GM19043 (cell line): ENCODE measurements at regions not wholly inside any gene's neighbourhood (a gene's known extent, or its start where the extent isn't known, plus 50 kb on each side); places are given as distances from the start of the nearest gene placed in this dataset.

Experiments used
- ATAC-seq: cut with Tn5 transposase; IDR thresholded peaks from one replicate; pipeline ENCODE4 v1.9.1; 2021; ENCODE audit warnings: low read depth; ENCODE audit not compliant: unreplicated experiment

GRCh38 chr9:7996558-7996957 is 197.0 kb upstream of the DMAC1 start:
- ATAC-seq = no peak

GRCh38 chr9:7988644-7989280 is 189.2 kb upstream of the DMAC1 start:
- ATAC-seq = no peak

DNA sequence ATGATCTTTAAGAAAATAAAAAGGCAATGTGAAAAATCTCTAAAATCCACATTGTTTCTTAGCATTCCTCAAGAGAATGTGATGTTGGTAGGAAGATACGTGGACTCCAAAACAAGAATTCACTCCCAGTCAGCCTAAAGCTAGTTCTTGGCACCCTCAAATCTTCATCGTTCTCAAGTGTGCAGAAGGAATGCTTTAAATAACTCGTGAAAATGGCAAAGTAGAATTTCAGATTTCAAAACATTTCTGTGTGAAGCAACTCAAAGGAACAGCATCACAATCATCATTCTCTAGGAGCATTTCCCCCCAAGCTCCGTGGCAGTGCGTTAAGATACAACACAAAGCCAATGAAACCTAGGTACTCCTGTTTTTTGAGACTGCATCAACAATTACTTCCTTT is 185.1 kb upstream of the DMAC1 start:
- no peak for ATAC-seq

DNA sequence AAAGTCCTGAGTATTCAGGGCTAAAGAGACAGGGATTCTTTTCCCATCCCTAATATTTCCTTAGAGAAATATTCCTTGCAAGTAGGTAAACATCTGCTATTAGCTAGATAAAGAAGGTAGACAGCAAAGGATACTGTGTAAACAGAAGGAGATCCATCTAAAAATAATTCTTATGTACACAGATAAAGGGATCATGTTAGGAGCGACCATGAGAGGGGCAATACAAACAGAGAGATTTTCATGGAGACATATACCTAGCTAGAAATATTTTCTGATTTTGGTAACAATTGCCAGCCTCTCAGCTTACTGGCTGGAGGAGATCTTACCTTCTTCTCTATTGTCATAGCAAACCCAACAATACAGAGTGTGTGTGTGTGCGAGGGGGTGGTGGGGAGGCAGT is 184.6 kb upstream of the DMAC1 start:
- ATAC-seq = no peak

- no peak for ATAC-seq
Observed at GRCh38 chr9:7983490-7983889, 183.9 kb upstream of the DMAC1 start.

GRCh38 chr9:7982907-7983306 is 183.3 kb upstream of the DMAC1 start:
- no peak for ATAC-seq

- ATAC-seq = no peak
Observed at GRCh38 chr9:7980691-7981289, 181.2 kb upstream of the DMAC1 start.

GRCh38 chr9:7980041-7980440 is 180.5 kb upstream of the DMAC1 start:
- ATAC-seq = no peak

- ATAC-seq = no peak
Observed at GRCh38 chr9:7979611-7980010, 180.0 kb upstream of the DMAC1 start.

DNA sequence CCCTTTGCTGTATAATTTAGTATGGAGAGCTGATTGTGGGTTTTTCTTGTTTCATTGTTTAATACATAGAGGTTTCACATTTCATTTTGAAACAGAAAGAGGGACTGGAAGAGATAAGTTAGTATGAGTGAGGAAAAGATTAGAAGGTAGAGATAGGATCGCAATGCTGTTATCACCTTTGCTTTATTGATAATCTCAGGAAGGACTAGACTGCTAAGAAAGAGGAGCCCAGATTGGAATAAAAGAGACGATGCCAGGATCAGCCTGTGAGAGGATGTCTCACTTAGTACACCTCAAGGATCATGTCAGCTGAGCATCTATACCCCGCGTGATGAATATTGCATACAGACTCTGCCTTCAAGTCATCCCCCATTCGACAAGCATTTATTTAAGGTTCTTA is 178.0 kb upstream of the DMAC1 start:
- no peak for ATAC-seq

DNA sequence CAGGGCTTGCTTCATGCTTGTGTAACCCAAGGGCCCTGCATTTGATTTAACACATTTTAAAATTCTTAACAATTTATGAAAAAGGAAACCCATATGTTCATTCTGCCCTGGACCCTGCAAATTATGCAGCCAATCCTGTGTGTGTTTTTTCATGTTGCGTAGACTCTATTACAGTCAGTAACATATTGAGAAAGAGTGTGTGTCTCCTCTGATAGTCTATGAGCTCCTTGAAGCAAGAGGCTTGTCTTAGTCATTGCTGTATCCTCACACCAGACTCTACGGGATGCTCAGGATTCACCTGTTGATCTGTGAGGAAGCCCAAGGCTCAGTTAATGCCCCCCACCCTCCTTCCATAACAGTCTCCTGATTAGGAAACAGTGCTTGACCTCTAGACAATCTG is 177.3 kb upstream of the DMAC1 start:
- peak; percentile 4 for ATAC-seq

DNA sequence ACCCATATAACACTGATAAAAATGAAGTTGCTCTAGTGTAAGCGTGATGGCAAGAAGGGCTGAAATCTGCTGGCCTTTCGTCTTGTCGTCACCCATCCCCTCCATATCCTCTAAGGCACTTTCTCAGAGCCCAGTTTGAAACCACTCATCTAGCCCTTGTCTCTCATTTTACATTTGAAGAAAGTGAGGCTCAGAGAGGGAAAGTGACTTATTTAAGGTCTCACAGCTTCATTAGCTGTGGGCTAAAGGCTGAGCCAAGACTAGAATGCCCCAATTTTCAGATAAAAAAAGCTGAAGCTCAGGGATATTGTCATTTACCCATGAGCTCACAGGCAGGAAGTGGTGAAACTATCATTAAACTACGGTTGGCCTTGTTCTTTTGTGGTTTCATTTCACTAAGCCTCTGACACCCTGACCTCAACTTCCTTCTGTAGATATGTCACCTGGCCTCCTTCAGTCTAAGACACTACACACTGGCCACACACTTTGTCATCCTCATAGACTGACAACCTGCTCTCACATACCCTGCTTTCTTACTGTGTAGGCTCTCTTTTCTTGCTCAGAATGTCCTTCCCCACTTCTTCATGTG is 176.7 kb upstream of the DMAC1 start:
- ATAC-seq = peak; percentile 95

DNA sequence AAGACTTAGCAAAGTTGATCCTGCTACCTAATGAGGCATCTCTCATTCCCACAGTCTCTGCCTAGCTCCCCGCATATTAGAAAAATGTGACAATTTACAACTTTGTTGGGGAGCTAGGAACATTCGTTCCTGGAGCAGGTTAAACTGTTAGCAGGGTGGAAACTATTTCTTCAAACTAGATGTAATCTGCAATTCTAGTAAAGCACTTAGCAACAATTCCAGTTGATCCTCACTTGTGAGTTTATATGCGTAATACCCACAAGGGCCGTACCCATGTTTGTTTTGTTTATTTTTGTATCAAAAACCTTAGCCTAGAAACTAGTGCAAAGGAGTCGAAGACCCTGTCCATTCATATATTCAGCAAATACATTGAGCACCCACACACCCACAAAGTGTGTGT is 175.8 kb upstream of the DMAC1 start:
- ATAC-seq = no peak

GRCh38 chr9:7974335-7974960 is 174.9 kb upstream of the DMAC1 start:
- ATAC-seq = peak; percentile 30

DNA sequence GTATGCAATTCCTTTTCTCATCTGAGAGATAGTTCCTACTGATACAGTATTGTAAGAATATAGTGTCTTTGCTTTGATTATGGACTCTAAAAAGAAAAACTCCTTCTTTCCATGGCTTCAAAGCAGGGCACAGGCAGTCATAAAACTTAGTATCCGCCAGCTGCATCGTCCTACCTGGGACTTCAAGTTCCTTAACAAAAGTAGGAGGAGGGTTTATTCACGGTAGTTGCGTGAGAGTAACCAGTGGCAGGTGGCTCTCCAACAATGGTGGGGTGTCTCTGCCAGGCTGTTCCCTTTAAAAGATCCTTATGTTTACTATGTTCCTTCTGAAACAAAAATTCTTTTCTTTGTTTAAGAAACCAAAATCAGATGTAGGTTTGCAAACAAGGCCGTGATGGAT is 173.5 kb upstream of the DMAC1 start:
- no peak for ATAC-seq

- ATAC-seq = no peak
Observed at GRCh38 chr9:7970681-7971330, 171.2 kb upstream of the DMAC1 start.

DNA sequence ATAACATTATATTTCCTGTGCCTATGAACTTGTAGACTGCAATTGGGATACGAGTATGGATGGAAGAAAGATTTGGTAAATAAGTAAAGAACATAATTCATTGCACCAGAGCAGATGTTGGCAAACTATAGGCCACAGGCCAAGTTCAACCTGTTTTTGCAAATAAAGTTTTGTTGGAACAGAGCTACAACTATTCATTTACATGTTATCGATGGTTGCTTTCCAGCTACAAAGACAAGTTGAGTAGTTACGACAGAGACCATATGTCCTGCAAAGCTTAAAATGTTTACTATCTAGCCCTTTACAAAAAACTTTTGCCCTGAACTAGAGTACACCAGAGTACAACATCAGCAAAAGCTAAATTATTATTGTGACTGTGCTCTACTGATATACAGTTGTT is 169.1 kb upstream of the DMAC1 start:
- no peak for ATAC-seq

- no peak for ATAC-seq
Observed at GRCh38 chr9:7967851-7968250, 168.3 kb upstream of the DMAC1 start.

GRCh38 chr9:7967093-7967827 is 167.7 kb upstream of the DMAC1 start:
- no peak for ATAC-seq

GRCh38 chr9:7965063-7965462 is 165.5 kb upstream of the DMAC1 start:
- ATAC-seq = no peak

- ATAC-seq = no peak
Observed at GRCh38 chr9:7963026-7963425, 163.4 kb upstream of the DMAC1 start.
